Stimulated activated CD4-positive, alpha-beta T cell treated with anti-CD3 and anti-CD28 coated beads, Interleukin-2, amount 100 ng/mL, for 24 hours (primary cell): ENCODE measurements at regions not wholly inside any gene's neighbourhood (a gene's known extent, or its start where the extent isn't known, plus 50 kb on each side); places are given as distances from the start of the nearest gene placed in this dataset.
"Not testable (repeated sequence)": the region's sequence is repeated elsewhere in the genome, so short reads cannot be mapped to it uniquely, and the experiment has no call there.

Experiments
- DNase-seq, 2 donors: peaks; one replicate each; pipeline ENCODE4 v3.0.0-alpha.2; 2020

- peak; percentile 59 to 67 for DNase-seq
Measured at GRCh38 chr6:137717074-137718073, 149.7 kb upstream of the TNFAIP3 start.

GRCh38 chr6:137718903-137719302 lies 148.2 kb upstream of the TNFAIP3 start:
- not testable (repeated sequence) for DNase-seq

DNA sequence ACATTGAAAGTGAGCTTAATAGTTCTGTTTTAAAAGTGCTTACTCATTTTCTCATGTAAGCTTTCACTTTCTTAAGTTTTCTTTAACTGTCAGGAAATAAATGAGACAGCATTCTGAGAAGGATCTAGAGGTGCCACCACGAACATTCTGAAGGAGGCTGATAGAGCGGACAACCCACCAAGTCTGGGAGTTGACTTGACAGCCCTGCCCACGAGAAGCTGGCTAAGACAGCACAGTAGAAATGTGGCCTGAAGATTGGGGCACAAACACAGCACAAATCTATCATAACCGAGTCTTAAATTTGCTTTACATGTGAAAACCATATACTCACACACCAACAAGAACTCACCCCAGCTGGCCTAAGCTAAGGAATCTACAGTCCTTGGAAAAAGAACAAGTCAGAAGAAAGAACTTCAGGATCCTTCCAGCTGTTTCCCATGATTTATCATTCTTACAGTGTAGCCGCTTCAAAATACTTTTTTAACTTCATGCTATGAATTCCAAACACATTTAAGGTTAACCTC lies 144.2 kb upstream of the TNFAIP3 start:
- no peak for DNase-seq

DNA sequence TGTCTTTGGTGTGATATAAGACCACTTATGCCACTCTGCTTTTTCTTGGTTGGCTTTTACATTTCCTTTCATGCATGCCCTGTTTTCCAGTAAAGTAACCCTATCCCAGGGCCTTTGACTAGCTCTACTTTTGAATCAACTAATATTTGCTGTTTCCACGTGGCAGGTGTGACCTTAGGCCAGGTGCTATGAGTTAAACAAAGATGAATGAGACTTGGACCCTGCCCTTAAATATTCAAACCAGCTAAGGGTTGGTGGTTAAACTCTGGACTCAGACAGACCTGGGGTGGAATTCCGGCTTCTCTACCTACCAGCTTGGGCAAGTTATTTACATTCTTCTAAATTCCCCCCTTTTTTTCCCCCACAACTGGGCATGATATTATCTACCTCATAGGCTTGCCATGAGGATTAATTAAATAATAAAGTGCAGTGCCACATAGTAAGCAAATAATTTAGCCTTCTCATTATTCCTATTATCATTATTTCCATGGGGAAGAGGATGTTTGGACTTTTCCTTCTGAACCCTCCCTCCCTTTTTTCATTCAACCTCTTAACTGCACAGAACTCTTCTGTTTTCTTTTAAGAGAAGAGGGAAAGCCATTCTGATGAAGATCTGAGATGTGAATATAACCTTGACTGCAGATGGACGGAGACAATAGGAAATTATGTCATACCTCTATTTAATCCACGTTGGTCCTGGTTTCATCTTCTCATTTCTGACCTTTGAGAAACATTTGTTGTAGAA lies 143.6 kb upstream of the TNFAIP3 start:
- DNase-seq = no peak

DNA sequence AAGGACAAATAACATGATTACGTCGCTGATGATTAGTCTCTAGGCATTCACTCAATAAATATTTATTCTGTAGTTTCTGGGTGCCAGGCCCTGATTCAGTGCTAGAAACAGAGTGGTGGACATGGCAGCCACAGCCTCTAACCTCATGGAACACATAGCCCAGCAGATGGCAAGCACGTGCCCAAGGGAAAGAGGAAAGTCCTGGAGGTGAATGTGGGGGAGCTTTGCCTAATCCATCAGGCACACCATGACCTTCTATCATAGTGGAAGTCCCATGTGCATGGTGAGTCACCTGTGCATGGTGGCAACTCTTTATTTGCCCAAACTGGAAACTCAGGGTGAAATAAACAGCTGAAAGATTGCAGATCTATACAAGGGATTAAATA lies 143.0 kb upstream of the TNFAIP3 start:
- no peak for DNase-seq

GRCh38 chr6:137724495-137725211 lies 142.4 kb upstream of the TNFAIP3 start:
- DNase-seq = no peak

- DNase-seq = no peak
Measured at GRCh38 chr6:137725949-137726348, 141.1 kb upstream of the TNFAIP3 start.

DNA sequence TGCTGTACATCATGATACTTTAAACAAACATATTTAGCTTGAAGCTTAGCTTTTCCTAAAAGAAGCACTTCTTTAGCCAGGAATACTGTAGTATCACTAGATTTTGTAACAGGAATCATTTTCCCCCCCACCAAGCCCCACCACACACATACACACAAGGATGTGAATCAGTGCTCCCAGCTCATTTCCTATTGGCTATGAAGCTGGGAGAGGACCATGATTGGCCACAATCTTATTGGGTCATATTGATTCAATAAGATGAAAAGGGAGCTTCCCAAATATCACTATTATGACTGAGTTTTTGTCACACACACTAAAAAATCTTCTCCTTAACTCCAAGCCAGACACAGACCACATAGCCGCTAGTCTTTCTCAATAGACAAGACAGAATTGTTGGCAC lies 140.5 kb upstream of the TNFAIP3 start:
- no peak for DNase-seq

- DNase-seq = no peak
Measured at GRCh38 chr6:137727216-137727765, 139.8 kb upstream of the TNFAIP3 start.

DNA sequence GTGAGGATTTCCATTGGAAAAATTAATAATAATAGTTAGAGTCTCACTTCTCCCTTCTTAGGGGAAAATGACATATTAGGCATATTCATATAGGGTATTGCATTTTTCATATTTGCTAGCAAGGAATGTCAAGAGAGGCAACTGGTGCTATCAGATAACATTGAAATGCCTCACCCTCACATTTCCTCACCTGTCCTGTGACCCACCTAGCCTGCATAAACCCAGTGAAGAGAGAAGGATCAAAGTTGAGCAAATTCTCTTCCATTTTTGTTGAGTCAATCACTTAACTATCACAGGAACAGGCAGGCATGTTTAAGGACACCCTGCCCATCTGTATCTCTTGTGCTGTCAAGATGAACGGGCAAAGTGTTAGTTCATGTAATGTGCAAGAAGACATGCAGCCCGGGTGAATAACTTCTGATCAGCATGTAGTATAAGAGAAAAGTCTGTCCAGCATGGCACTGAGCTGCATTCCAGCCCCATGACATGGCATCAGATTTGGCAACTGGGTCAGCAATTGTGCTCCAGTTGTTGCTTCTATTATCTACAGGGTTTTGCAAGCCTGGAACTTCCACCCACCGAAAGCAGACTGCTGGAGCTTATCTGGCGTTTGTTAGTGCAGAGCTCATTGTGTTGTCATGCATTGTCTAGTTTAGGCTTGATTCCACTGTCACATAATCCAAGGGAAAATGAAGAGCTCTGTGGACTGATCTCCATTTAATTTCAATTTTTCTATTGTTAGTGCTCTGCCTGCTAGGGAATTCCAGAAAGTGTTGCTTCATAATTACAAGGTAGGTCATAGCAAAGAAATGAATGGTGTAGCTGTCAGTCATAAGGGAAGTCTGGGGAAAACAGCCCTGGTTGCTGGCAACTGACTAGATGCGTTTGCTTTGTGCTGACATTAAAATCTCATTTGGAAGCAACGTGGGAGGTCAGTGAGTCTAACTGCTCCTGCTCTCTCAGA lies 138.4 kb upstream of the TNFAIP3 start:
- DNase-seq = no peak

- no peak for DNase-seq
Measured at GRCh38 chr6:137729866-137730629, 137.0 kb upstream of the TNFAIP3 start.

GRCh38 chr6:137731600-137731959 lies 135.5 kb upstream of the TNFAIP3 start:
- no peak for DNase-seq

- no peak for DNase-seq
Measured at GRCh38 chr6:137731960-137732616, 135.0 kb upstream of the TNFAIP3 start.

DNA sequence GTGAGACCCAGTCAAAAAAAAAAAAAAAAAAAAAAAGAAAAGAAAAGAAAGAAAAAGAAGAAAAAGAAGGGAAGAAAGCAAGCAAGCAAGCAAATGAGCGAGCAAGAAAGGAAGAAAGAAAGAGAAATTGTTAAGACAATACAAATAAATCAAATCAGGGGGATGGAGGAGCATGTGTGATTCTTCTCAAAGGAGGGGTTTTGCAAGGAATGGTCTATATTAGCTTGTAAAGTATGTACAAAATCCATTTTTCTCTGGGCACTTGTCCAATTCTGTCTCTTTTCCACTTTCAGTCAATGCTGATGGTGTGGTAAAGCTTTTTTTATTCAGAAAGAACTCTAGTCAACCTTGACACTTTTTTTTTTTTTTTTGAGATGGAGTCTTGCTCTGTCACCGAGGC lies 133.7 kb upstream of the TNFAIP3 start:
- DNase-seq = no peak

- DNase-seq = no peak
Measured at GRCh38 chr6:137734005-137734874, 132.8 kb upstream of the TNFAIP3 start.

DNA sequence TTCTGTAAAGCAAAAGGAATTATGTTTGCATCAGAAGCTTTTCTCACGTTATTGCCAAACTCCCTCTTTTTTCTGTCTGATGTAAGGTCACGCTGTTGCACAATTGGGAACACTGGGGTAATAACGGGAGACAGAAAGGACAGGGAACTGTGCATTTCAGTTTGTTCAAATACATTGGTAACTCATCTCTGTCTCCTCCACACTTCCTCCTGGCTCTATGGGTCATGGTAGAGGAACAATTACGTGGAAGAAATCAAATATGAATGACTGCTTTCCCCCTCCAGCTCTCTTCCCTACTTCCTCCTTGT lies 132.2 kb upstream of the TNFAIP3 start:
- DNase-seq = no peak

- DNase-seq = peak in 1 of 2 donors; percentile 3
Measured at GRCh38 chr6:137736048-137736818, 130.8 kb upstream of the TNFAIP3 start.

DNA sequence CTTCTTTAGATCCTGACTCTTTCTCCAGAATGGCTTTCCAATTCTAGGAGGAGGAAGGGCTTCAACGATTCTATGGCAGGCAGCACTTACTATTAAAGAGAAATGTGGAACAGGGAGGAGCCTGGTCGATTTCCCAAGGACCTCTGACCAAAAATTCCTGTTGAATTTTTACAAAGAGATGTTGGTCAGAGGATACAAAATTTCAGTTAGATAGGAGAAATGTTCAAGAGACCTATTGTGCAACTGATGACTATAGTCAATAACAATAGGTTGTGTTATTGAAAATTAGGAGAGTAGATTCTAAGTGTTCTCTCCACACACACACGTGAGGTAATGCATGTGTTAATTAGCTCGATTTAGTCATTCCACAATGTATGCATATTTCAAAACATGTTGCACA lies 130.1 kb upstream of the TNFAIP3 start:
- no peak for DNase-seq
